ENCODE measurements at regions not wholly inside any gene's neighbourhood (a gene's known extent, or its start where the extent isn't known, plus 50 kb on each side); places are given as distances from the start of the nearest gene placed in this dataset.

- FAIRE-seq, result no peak
- DNase-seq (ENCODE audit: low read depth), result no peak
- Histone ChIP-seq H3K36me3 (ENCODE audit: control insufficient read depth, insufficient read depth, low read length) (no peaks in the 10 kb centered on the region), H3K27me3 (ENCODE audit: control insufficient read depth, insufficient read depth, low read length) (no peaks in the 10 kb centered on the region), H3K4me3 (ENCODE audit: low read depth, low read length) (no peak overlapping the region)
- TF ChIP-seq CTCF (IDR thresholded peaks at IDR 0.05; ENCODE audit: insufficient read depth, low read length, severe bottlenecking), result no peak
Measured at GRCh38 chr6:140403020-140403419, 1028.6 kb upstream of the CITED2 start.

- no peak overlapping the region for H3K4me3 ChIP-seq (ENCODE audit: low read depth, low read length)
- no peaks in the 10 kb centered on the region for H3K27me3 ChIP-seq (ENCODE audit: control insufficient read depth, insufficient read depth, low read length)
- no peaks in the 10 kb centered on the region for H3K36me3 ChIP-seq (ENCODE audit: control insufficient read depth, insufficient read depth, low read length)
- FAIRE-seq (no peak), DNase-seq (ENCODE audit: low read depth) (peak; percentile 28)
- no peak for TF ChIP-seq CTCF (IDR thresholded peaks at IDR 0.05; ENCODE audit: insufficient read depth, low read length, severe bottlenecking)
Measured at GRCh38 chr6:140401761-140402160, 1027.3 kb upstream of the CITED2 start.

- no peak for FAIRE-seq
- no peak for TF ChIP-seq CTCF (IDR thresholded peaks at IDR 0.05; ENCODE audit: insufficient read depth, low read length, severe bottlenecking)
- no peaks in the 10 kb centered on the region for H3K27me3 ChIP-seq (ENCODE audit: control insufficient read depth, insufficient read depth, low read length)
Measured at GRCh38 chr6:140398076-140398475, 1023.6 kb upstream of the CITED2 start.

GRCh38 chr6:140397106-140397505, 1022.7 kb upstream of the CITED2 start:
- no peak for FAIRE-seq
- no peaks in the 10 kb centered on the region for H3K36me3 ChIP-seq (ENCODE audit: control insufficient read depth, insufficient read depth, low read length)
- no peak for TF ChIP-seq CTCF (IDR thresholded peaks at IDR 0.05; ENCODE audit: insufficient read depth, low read length, severe bottlenecking)
- no peaks in the 10 kb centered on the region for H3K27me3 ChIP-seq (ENCODE audit: control insufficient read depth, insufficient read depth, low read length)
- no peak overlapping the region for H3K4me3 ChIP-seq (ENCODE audit: low read depth, low read length)
- no peak for DNase-seq (ENCODE audit: low read depth)

More at GRCh38 chr6:140398076-140398475, 1023.6 kb upstream of the CITED2 start:
- Histone ChIP-seq H3K4me3 (ENCODE audit: low read depth, low read length) (no peak overlapping the region), H3K36me3 (ENCODE audit: control insufficient read depth, insufficient read depth, low read length) (no peaks in the 10 kb centered on the region)
- DNase-seq (ENCODE audit: low read depth), result no peak

- H3K27me3 ChIP-seq (ENCODE audit: control insufficient read depth, insufficient read depth, low read length), result no peaks in the 10 kb centered on the region
- no peak overlapping the region for H3K4me3 ChIP-seq (ENCODE audit: low read depth, low read length)
- no peaks in the 10 kb centered on the region for H3K36me3 ChIP-seq (ENCODE audit: control insufficient read depth, insufficient read depth, low read length)
- FAIRE-seq, result no peak
- peak; percentile 7 for DNase-seq (ENCODE audit: low read depth)
- TF ChIP-seq CTCF (IDR thresholded peaks at IDR 0.05; ENCODE audit: insufficient read depth, low read length, severe bottlenecking), result no peak
Measured at GRCh38 chr6:140393665-140394540, 1019.5 kb upstream of the CITED2 start.

Measured in bronchial epithelial cell (primary cell).